Thymus (tissue), 11 donors: ENCODE measurements at regions not wholly inside any gene's neighbourhood (a gene's known extent, or its start where the extent isn't known, plus 50 kb on each side); places are given as distances from the start of the nearest gene placed in this dataset.

Source experiments
- DNase-seq, 9 donors: peaks; one replicate each; pipeline ENCODE4 v3.0.0-alpha.2; 2013; ENCODE audit warnings: low spot score in 9 of 9, low read depth in 6 of 9, missing footprints in 1 of 9
- H3K27ac ChIP-seq, 2 donors: one replicate each; pipeline ENCODE4 v1.5.1; 2013; ENCODE audit warnings: control low read depth in 1 of 2, low read depth in 1 of 2, low read length in 1 of 2, mild to moderate bottlenecking in 1 of 2, moderate library complexity in 1 of 2
- H3K27me3 ChIP-seq, 2 donors: one replicate each; pipeline ENCODE4 v1.5.1; 2013; ENCODE audit warnings: low read length in 1 of 2; ENCODE audit not compliant: control insufficient read depth in 2 of 2, insufficient read depth in 1 of 2
- H3K36me3 ChIP-seq, 2 donors: one replicate each; pipeline ENCODE4 v1.5.1; 2013; ENCODE audit warnings: low read length in 1 of 2, mild to moderate bottlenecking in 1 of 2, moderate library complexity in 1 of 2; ENCODE audit not compliant: control insufficient read depth in 2 of 2, insufficient read depth in 2 of 2
- H3K4me1 ChIP-seq, 2 donors: one replicate each; pipeline ENCODE4 v1.5.1; 2013; ENCODE audit warnings: low read length in 2 of 2; ENCODE audit not compliant: control insufficient read depth in 2 of 2, insufficient read depth in 2 of 2
- H3K4me3 ChIP-seq, 2 donors: one replicate each; pipeline ENCODE4 v1.5.1; 2013; ENCODE audit warnings: low read length in 2 of 2, control low read depth in 1 of 2, mild to moderate bottlenecking in 1 of 2
- H3K9me3 ChIP-seq, 2 donors: one replicate each; pipeline ENCODE4 v1.5.1; 2013; ENCODE audit warnings: low read length in 1 of 2, mild to moderate bottlenecking in 1 of 2; ENCODE audit not compliant: control insufficient read depth in 2 of 2, insufficient read depth in 1 of 2
- WGBS: extraction: QIAGEN DNeasy Blood & Tissue Kit; methylation state at CpG from one replicate; pipeline ENCODE4 v1.1.7; 2013; 5-methylcytosine and 5-hydroxymethylcytosine counted together
- donor health status: healthy.

DNA sequence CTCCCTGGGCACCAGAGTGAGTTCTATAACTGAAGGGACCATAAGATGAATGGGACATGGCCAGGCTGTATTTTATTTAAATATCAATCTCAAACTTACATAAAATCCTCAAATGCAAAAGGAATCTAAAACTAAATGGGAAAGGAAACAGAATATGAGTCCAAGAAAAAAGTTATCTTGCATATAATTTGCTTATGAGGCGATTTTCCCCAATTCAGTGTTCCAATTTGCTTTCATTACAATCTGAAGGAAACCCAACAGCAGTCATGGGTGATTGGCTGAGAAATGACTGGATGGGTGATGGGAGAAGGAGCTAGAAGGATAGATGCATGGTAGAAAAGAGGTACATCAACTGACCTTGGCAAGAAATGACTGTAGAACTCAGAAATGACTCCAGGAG lies 511.3 kb upstream of the TENM3 start:
- Histone ChIP-seq H3K4me3 (no peak overlapping the region), H3K36me3 (no peaks in the 10 kb centered on the region), H3K27me3 (no peaks in the 10 kb centered on the region), H3K9me3 (peaks cover 0 to 2% of the 10 kb centered on the region in 2 donors), H3K4me1 (no peaks in the 10 kb centered on the region), H3K27ac (no peak overlapping the region)
- 82% methylated on average over 1 of the region's 1 CpG for WGBS
- DNase-seq: no peak

GRCh38 chr4:181737744-181738143 lies 505.5 kb upstream of the TENM3 start:
- 90% methylated on average over 4 of the region's 4 CpGs for WGBS
- Histone ChIP-seq H3K9me3 (no peaks in the 10 kb centered on the region), H3K27ac (no peak overlapping the region), H3K4me3 (no peak overlapping the region), H3K4me1 (no peaks in the 10 kb centered on the region), H3K36me3 (no peaks in the 10 kb centered on the region), H3K27me3 (no peaks in the 10 kb centered on the region)
- DNase-seq: no peak

DNA sequence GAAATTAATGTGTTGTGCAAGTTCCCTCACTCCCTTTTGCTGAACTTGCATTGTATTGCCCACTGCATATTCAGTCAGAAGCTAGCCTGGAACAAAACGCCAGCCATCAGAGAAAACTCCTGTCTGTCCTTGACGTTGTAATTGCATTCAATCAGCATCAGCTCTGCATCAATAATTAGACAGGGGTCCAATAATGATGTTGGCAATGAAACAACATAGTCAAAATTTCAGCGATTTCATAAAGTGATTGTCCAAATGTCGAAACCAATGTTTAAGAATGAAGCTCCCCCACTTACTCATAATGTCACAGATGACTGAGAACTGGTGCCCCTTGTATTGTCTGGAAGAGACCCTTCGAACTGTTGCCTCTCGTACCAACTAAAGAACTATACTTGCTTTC lies 504.2 kb upstream of the TENM3 start:
- no peak overlapping the region for H3K4me3 ChIP-seq
- no peak overlapping the region for H3K27ac ChIP-seq
- no peaks in the 10 kb centered on the region for H3K27me3 ChIP-seq
- no peak for DNase-seq
- H3K9me3 ChIP-seq: no peaks in the 10 kb centered on the region
- 90% methylated on average over 6 of the region's 6 CpGs for WGBS
- H3K4me1 ChIP-seq: no peaks in the 10 kb centered on the region
- H3K36me3 ChIP-seq: no peaks in the 10 kb centered on the region

DNA sequence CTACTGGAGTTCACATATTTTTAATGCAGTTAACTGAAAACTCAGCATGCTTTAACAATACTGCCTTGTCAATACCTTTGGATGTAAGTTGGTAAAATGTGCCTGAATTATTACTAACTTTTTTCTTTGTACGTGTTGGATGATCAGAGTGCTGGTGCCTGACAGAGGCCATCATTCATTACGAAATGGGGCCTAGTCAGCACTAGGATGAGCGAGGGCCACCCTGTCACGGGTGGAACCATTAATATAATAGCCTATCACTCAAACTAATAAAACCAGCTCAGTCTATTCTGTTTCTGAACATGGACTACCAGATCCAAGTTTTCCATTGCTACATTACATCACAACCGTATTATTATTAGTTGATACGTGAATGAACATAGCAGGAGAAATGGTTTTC lies 501.7 kb upstream of the TENM3 start:
- no peak for DNase-seq
- Histone ChIP-seq H3K4me3 (no peak overlapping the region), H3K9me3 (no peaks in the 10 kb centered on the region), H3K27ac (no peak overlapping the region), H3K27me3 (no peaks in the 10 kb centered on the region), H3K4me1 (no peaks in the 10 kb centered on the region), H3K36me3 (no peaks in the 10 kb centered on the region)
- WGBS: 89% methylated on average over 6 of the region's 6 CpGs

GRCh38 chr4:181745933-181746625 lies 497.1 kb upstream of the TENM3 start:
- no peak for DNase-seq
- Histone ChIP-seq H3K4me1 (no peaks in the 10 kb centered on the region), H3K9me3 (no peaks in the 10 kb centered on the region), H3K36me3 (no peaks in the 10 kb centered on the region), H3K27me3 (no peaks in the 10 kb centered on the region), H3K4me3 (no peak overlapping the region), H3K27ac (no peak overlapping the region)
- WGBS: 91% methylated on average over 1 of the region's 1 CpG

DNA sequence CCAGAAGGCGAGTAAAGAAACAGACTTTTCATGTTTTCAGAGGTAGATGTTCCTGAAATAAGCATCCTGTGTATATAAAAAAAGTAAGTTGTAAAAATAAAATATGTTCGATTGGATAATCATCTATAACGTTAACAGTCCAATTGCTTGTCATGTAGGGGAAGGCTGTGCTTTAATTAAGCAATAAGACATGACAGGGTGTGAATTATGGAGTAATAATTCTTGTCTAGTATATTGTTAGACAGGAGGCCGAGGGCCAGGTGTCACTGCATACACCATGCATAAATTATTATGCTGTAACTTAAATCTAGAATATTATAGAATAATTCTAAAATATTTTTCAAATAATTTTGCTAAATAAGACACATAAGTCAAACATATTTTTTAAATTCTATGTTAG lies 494.6 kb upstream of the TENM3 start:
- Histone ChIP-seq H3K4me3 (no peak overlapping the region), H3K36me3 (no peaks in the 10 kb centered on the region), H3K27me3 (no peaks in the 10 kb centered on the region), H3K27ac (no peak overlapping the region), H3K4me1 (no peaks in the 10 kb centered on the region), H3K9me3 (no peaks in the 10 kb centered on the region)
- no peak for DNase-seq
- 14% methylated on average over 4 of the region's 4 CpGs for WGBS

- Histone ChIP-seq H3K27me3 (no peaks in the 10 kb centered on the region), H3K4me1 (no peaks in the 10 kb centered on the region), H3K4me3 (no peak overlapping the region), H3K9me3 (no peaks in the 10 kb centered on the region), H3K27ac (no peak overlapping the region), H3K36me3 (no peaks in the 10 kb centered on the region)
- 88% methylated on average over 6 of the region's 6 CpGs for WGBS
- DNase-seq: no peak
Observed at GRCh38 chr4:181752516-181752915, 490.7 kb upstream of the TENM3 start.

GRCh38 chr4:181753207-181753606 lies 490.0 kb upstream of the TENM3 start:
- DNase-seq: no peak
- H3K27ac ChIP-seq: no peak overlapping the region
- no peak overlapping the region for H3K4me3 ChIP-seq
- no peaks in the 10 kb centered on the region for H3K4me1 ChIP-seq
- 96% methylated on average over 4 of the region's 4 CpGs for WGBS
- no peaks in the 10 kb centered on the region for H3K9me3 ChIP-seq
- no peaks in the 10 kb centered on the region for H3K36me3 ChIP-seq
- no peaks in the 10 kb centered on the region for H3K27me3 ChIP-seq

DNA sequence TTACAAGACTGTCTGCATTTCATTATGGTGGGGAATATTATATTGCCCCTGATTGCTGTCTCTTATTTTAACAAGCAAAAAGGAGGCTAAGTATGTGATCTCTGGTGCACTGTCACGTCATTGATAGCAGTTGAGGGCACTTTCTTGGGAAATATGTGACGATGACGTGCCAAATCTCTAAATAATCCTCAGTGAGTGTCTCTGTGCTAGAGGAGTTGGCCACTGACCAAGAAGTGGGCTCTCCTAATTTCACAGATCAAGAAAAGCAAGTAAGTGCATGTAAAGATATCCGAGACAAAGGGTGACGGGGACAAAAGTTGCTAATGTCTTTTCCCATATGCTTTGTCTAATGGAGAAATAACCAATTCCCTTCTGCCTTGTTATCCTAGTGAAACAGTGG lies 487.4 kb upstream of the TENM3 start:
- WGBS: 88% methylated on average over 5 of the region's 5 CpGs
- Histone ChIP-seq H3K4me1 (no peaks in the 10 kb centered on the region), H3K4me3 (no peak overlapping the region), H3K9me3 (no peaks in the 10 kb centered on the region), H3K27ac (no peak overlapping the region), H3K36me3 (no peaks in the 10 kb centered on the region), H3K27me3 (no peaks in the 10 kb centered on the region)
- no peak for DNase-seq
